Endothelial cell of umbilical vein (primary cell): ENCODE measurements at regions not wholly inside any gene's neighbourhood (a gene's known extent, or its start where the extent isn't known, plus 50 kb on each side); places are given as distances from the start of the nearest gene placed in this dataset.

Experiments used
- BruUV-seq: library from RNA; stranded (reverse); fragments of 400-500 nt; replicated peaks from 2 replicates; lab custom pipeline; 2021; lab: Mats Ljungman, UMichigan
- CTCF ChIA-PET: fragments of 300-600, 350-600 bp; sonication (Branson Sonifier 250); formaldehyde crosslinking; loops from one replicate; lab custom pipeline; 2021; ENCODE audit warnings: antibody characterized with exemption, inconsistent platforms; lab: Charles Lee
- POLR2A ChIA-PET: fragments of 300-600, 350-600 bp; sonication (Branson Sonifier 250); formaldehyde crosslinking; loops from one replicate; lab custom pipeline; 2021; ENCODE audit warnings: antibody characterized with exemption, inconsistent platforms; lab: Charles Lee
- DNase-seq: peaks from one replicate; pipeline ENCODE4 v3.0.0-alpha.2; 2011; ENCODE audit warnings: low read depth, low spot score
- FAIRE-seq: peaks from 2 replicates; lab custom pipeline; 2011; peaks lifted over from hg19 to GRCh38; lab: Jason Lieb, UNC
- H2AFZ ChIP-seq: 2 replicates; pipeline ENCODE4 v1.6.0; 2012; ENCODE audit warnings: low read depth, low read length, control low read depth, inconsistent platforms
- H3K27ac ChIP-seq: 2 replicates; pipeline ENCODE4 v1.5.1; 2011; ENCODE audit warnings: low read depth, mild to moderate bottlenecking, control low read depth, low read length, moderate library complexity; ENCODE audit not compliant: insufficient read depth
- H3K27me3 ChIP-seq, 2 experiments: 2 replicates each; pipeline versions ENCODE4 v1.6.0 to v1.6.1; 2011; ENCODE audit warnings: low read length in 2 of 2, mixed read lengths in 1 of 2; ENCODE audit not compliant: control insufficient read depth in 2 of 2, insufficient read depth in 2 of 2
- H3K36me3 ChIP-seq, 2 experiments: 2 replicates in 1 of 2; 3 replicates in 1 of 2; pipeline ENCODE4 v1.5.1; 2011; ENCODE audit warnings: low read length in 2 of 2, mild to moderate bottlenecking in 1 of 2, moderate library complexity in 1 of 2; ENCODE audit not compliant: control insufficient read depth in 2 of 2, insufficient read depth in 2 of 2; ENCODE audit errors: extremely low read depth in 1 of 2
- H3K4me1 ChIP-seq: 3 replicates; pipeline ENCODE4 v1.5.1; 2011; ENCODE audit warnings: mild to moderate bottlenecking, low read length; ENCODE audit not compliant: control insufficient read depth, insufficient read depth; ENCODE audit errors: extremely low read depth
- H3K4me2 ChIP-seq: 2 replicates; pipeline ENCODE4 v1.6.1; 2011; ENCODE audit warnings: low read length, control low read depth, mixed read lengths; ENCODE audit not compliant: insufficient read depth
- H3K4me3 ChIP-seq, 3 experiments: fragments of 200-600 bp in 1 of 3; sonication (generic), shearing (Covaris generic) in 1 of 3; replicated peaks in 1 of 3; 2 replicates each; pipeline ENCODE4 v1.5.1; 2011 to 2016; ENCODE audit warnings: control low read depth in 3 of 3, low read length in 3 of 3, mild to moderate bottlenecking in 2 of 3, inconsistent platforms in 1 of 3, low read depth in 1 of 3, moderate library complexity in 1 of 3; ENCODE audit not compliant: insufficient read depth in 1 of 3
- H3K79me2 ChIP-seq: 2 replicates; pipeline ENCODE4 v1.6.0; 2012; ENCODE audit warnings: low read length, inconsistent platforms; ENCODE audit not compliant: control insufficient read depth, insufficient read depth
- H3K9ac ChIP-seq: replicated peaks from 2 replicates; pipeline ENCODE3; 2011; ENCODE audit warnings: low read length, control low read depth; ENCODE audit not compliant: insufficient read depth; ENCODE audit errors: extremely low read depth
- H3K9me1 ChIP-seq: replicated peaks from 3 replicates; pipeline ENCODE4 v1.6.0; 2011; ENCODE audit warnings: mild to moderate bottlenecking, low read length; ENCODE audit not compliant: control insufficient read depth, insufficient read depth; ENCODE audit errors: extremely low read depth
- H3K9me3 ChIP-seq: replicated peaks from 2 replicates; pipeline ENCODE4 v1.5.1; 2012; ENCODE audit warnings: low read length, inconsistent platforms; ENCODE audit not compliant: control insufficient read depth, insufficient read depth
- H4K20me1 ChIP-seq: replicated peaks from 2 replicates; pipeline ENCODE3; 2011; ENCODE audit warnings: mild to moderate bottlenecking, low read length; ENCODE audit not compliant: control insufficient read depth, insufficient read depth; ENCODE audit errors: extremely low read depth
- CTCF ChIP-seq, 2 donors: IDR thresholded peaks; 1 replicate in 1 of 2; 2 replicates in 1 of 2; pipeline ENCODE4 v1.5.1; 2011; ENCODE audit warnings: low read length in 2 of 2, mild to moderate bottlenecking in 2 of 2, moderate library complexity in 2 of 2, control low read depth in 1 of 2, inconsistent platforms in 1 of 2, low read depth in 1 of 2; ENCODE audit not compliant: insufficient read depth in 1 of 2; ENCODE audit errors: extremely low read depth in 1 of 2
- EZH2 ChIP-seq: IDR thresholded peaks from 2 replicates; pipeline ENCODE4 v1.6.1; 2012; ENCODE audit warnings: borderline replicate concordance, low read depth, mild to moderate bottlenecking, moderate library complexity, low read length, inconsistent platforms; ENCODE audit not compliant: severe bottlenecking
- FOS ChIP-seq: IDR thresholded peaks from 2 replicates; pipeline ENCODE4 v1.6.1; 2011; ENCODE audit warnings: mild to moderate bottlenecking, low read length, moderate library complexity, borderline replicate concordance; ENCODE audit not compliant: insufficient read depth
- GATA2 ChIP-seq: IDR thresholded peaks from 2 replicates; pipeline ENCODE4 v1.7.0; 2011; ENCODE audit warnings: low read depth, mild to moderate bottlenecking, moderate library complexity, mixed read lengths, low read length; ENCODE audit not compliant: insufficient read length, insufficient read depth
- JUN ChIP-seq: IDR thresholded peaks from 2 replicates; pipeline ENCODE4 v1.6.1; 2011; ENCODE audit warnings: borderline replicate concordance, low read depth; ENCODE audit not compliant: insufficient read length, insufficient read depth
- MYC ChIP-seq: IDR thresholded peaks from one replicate; pipeline ENCODE4 v1.6.1; 2011; ENCODE audit warnings: mild to moderate bottlenecking, low read depth, low read length
- dilution Hi-C: fragments of 300-500 bp; cut with MboI; formaldehyde crosslinking; loops from one replicate; pipeline ENCODE4 v1.15.0; 2019; ENCODE audit warnings: low sequenced_read_pairs; ENCODE audit not compliant: extremely low pct_ligation_motif_present
- intact Hi-C: fragments of 100-400 bp; cut with micrococcal nuclease; formaldehyde crosslinking; loops from one replicate; pipeline ENCODE4 v1.10.0; 2022

- no peak for DNase-seq
- Histone ChIP-seq H3K79me2 (no peaks in the 10 kb centered on the region), H3K27me3 (no peaks in the 10 kb centered on the region), H3K27ac (no peak overlapping the region), H3K4me2 (no peak overlapping the region), H3K4me1 (no peaks in the 10 kb centered on the region), H3K9me3 (peaks cover 2% of the 10 kb centered on the region), H3K36me3 (no peaks in the 10 kb centered on the region), H3K4me3 (no peak overlapping the region), H4K20me1 (no peaks in the 10 kb centered on the region), H2AFZ (no peak overlapping the region), H3K9me1 (no peaks in the 10 kb centered on the region), H3K9ac (no peak overlapping the region)
- CTCF ChIA-PET: no interaction called here
- no TSS peak for BruUV-seq
- TF ChIP-seq MYC: no peak
- TF ChIP-seq CTCF (IDR thresholded peaks at IDR 0.05; ENCODE audit: extremely low read depth in 1 of 2, insufficient read depth in 1 of 2, low read depth in 1 of 2, low read length in 2 of 2): no peak
- TF ChIP-seq FOS: no peak
- TF ChIP-seq GATA2: no peak
- TF ChIP-seq JUN: no peak
- no peak for TF ChIP-seq EZH2
- dilution Hi-C loops (no loop called here), intact Hi-C loops (no loop called here)
- POLR2A ChIA-PET: no interaction called here
- FAIRE-seq: no peak
Observed at GRCh38 chr22:49548356-49549202, 279.1 kb downstream of the BRD1 start.
